Fibroblast of upper back skin (primary cell): ENCODE measurements at regions not wholly inside any gene's neighbourhood (a gene's known extent, or its start where the extent isn't known, plus 50 kb on each side); places are given as distances from the start of the nearest gene placed in this dataset.

Experiments
- DNase-seq: peaks from one replicate; pipeline ENCODE4 v3.0.0-alpha.2; 2013

GRCh38 chr11:131307506-131307905, 62.9 kb upstream of the NTM start:
- no peak for DNase-seq

GRCh38 chr11:131309776-131310175, 60.6 kb upstream of the NTM start:
- no peak for DNase-seq

- no peak for DNase-seq
Observed at GRCh38 chr11:131311776-131312514, 58.5 kb upstream of the NTM start.
